Right lobe of liver (tissue), 4 donors: ENCODE measurements at regions not wholly inside any gene's neighbourhood (a gene's known extent, or its start where the extent isn't known, plus 50 kb on each side); places are given as distances from the start of the nearest gene placed in this dataset.

Source experiments
- CTCF ChIP-seq, 4 donors: fragments of 200-600 bp in 3 of 4; fragments of 450-650 bp in 1 of 4; IDR thresholded peaks; one replicate each; pipeline versions ENCODE4 v1.5.1 to v1.8.0; 2016 to 2022; ENCODE audit warnings: antibody characterized with exemption in 4 of 4, mild to moderate bottlenecking in 2 of 4
- POLR2A ChIP-seq: fragments of 450-650 bp; IDR thresholded peaks from one replicate; pipeline ENCODE4 v1.6.1; 2017; ENCODE audit warnings: antibody characterized with exemption, mild to moderate bottlenecking
- donor health status: DM: no; HTN: no; CAD: no.
- donor health status: DM: no; HTN: no; CAD: no.
- donor health status: DM: no; HTN: yes; CAD: no.

- no peak for TF ChIP-seq CTCF (IDR thresholded peaks at IDR 0.05)
- TF ChIP-seq POLR2A: no peak
Observed at GRCh38 chr2:177106212-177106611, 106.4 kb upstream of the HNRNPA3 start.
